Inferior parietal cortex (tissue), 1 donor: ENCODE measurements at regions not wholly inside any gene's neighbourhood (a gene's known extent, or its start where the extent isn't known, plus 50 kb on each side); places are given as distances from the start of the nearest gene placed in this dataset.

Source experiments
- DNase-seq: peaks from one replicate; pipeline ENCODE4 v3.0.0-alpha.2; 2016; ENCODE audit errors: extremely low spot score

DNA sequence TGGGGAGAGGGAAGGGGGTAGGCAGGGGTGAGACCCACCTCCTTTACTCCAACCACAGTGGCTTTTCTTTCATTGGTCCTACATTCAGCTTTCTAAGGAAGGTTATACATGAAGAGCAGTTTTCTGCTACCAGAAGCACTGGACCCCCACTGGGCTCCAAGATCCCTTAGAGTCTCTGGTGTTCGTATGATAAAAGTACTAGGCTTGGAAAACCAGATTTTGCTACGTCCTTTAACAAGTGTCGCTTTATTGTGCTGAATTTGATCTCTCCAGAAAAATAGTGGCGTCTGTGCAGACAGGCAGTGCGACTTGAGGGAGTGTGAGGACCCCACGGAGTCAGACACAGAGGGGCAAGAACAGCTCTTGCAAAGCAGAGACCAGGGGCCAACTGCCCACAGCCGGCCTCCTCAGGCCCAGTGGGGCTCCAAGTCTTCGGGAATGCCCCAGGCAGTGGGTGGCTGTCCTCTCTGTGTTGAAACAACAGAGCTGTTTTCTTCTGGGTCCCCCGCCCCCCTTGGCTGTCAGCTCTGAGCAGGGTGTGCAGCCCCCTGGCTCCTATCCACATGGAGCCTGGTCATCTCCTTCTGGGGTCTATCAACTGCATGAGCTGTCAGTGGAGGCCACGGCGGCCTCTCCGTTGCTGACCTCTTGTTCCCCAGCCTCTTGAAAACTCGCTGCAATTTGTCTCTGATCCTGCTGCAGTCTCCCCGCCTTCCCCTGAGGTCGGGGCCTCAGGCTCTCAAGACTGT lies 333.2 kb downstream of the RPS24 start:
- DNase-seq: no peak

DNA sequence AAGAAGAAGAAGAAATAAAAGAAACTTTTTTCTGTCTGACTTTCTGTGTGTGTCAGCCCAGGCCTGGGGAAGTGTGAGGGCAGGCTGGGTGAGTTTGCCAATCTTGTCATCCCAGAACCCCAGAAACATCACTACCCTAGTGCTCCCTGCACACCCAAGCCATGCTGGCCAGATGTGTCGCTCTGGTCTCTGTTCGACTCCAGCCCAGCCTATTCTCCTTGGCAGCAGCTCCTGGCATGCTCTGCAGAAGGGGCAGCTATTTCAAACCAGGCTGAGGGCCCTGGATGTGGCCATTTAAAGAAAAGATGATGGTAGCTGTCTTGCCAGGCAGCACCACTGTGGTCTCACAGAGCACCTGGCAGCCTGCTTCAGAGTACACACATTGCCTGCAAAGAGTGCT lies 334.1 kb downstream of the RPS24 start:
- DNase-seq: no peak

DNA sequence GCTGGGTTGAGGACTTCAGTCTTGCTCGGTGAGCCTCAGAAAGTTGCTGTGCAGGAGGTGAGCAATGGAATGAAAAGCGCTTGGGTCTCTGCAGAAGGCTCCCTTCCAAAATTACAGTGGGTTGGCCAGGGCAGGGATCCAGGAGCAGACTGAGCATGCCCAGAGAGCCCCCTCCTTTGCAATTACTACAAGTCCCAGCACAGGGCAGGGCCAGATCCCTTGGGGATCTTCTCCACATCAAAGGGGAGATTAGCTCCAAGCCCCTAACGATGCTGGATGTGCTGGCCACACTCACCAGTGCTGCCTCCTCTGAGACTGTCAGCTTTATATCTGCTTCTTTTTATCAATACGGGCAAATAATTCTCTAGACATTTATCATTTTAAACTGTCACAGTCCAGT lies 337.5 kb downstream of the RPS24 start:
- no peak for DNase-seq

DNA sequence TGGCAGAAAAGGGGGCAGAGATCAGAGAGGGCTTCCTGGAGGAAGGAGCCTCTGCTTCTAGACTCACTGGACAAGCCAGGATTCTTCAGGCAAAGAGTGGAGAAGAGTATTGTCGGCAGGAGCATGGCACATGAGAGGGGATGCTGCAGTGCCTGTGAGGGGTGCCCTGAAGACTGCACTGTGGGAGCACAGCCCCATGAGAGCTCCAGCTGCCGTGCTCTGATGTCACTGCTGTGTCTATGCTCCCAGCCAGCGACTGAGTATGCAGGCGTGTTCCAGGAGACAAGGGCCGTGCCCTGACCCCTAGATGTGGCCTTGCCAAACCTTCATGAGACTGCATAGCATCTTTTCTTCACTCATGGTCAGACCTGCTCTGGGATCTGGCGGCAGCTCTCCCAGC lies 339.1 kb downstream of the RPS24 start:
- no peak for DNase-seq

DNA sequence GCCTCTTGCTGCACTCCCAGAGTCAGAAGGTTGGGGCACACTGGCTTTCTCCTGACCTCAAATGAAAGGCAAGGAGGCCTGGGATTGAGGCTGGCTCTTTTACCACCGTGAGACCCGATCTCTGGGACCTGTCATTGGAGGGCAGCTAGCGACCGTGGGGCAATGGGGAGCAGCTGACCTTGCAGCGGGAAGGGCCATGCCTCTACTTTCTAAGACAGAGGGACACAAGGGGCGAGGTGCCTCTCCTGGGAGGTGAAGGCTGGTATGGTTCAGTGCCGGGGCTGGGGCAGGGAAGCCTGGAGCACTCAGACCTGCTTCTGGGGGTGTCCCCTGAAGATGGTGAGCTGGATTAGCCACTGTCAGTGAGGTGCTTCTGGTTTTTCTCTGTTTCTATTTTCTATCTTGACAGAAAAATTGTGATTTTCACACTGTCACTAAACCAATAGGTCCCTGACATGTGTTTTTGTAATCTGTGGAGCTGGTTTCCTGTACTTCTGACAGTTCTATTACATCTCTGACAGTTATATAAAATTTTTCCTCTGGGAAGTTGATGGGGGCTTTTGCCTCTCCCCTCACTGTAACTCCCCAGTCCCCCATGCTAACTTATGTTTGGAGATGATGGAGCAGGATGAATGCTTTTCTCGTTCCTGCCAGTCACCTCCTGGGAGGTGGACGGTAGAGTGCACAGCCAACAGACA lies 340.8 kb downstream of the RPS24 start:
- DNase-seq: no peak

DNA sequence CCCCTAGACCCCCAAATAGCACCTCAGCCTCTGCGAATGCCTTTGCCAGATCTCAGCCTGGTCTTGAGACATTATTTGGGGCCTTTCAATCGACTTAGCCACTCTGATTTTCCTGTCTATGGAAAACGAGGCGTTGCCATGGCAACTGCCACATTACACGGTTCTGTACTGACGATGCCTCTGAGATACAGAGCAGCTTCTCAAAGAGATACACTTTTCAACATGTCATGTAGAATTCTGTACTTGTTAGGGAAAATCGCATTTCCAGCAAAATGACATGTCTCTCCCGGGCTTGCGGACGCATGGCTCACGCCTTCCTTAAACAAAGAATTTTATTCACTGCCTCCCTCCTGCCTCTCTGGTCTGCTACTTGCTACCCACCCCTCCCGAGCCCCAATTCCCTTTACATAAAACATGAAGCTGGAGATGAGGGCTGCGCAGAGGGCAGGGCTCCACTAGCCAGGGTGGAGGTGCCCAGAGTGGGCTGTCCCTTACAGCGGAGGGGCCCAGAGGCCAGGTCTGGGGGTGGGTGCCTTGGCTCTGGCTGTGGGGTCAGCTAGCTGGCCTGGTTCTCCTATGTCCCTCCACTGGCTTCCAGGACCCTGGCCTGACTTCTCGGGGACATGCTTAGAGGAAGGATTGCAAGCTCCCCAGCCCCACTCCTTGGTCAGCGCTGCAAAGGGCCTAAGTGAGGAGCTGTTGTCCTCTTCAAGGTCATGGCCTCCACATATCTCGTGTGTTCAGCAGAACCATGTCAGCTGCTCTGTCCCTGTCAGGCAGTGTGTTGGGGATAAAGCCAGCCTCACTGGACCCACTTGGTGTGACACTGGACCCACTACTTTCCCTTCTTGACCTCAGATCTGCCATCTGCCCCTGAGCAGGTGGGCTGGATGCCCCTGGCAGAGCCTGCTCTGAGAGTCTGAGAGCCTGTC lies 342.5 kb downstream of the RPS24 start:
- DNase-seq: peak; percentile 71

DNA sequence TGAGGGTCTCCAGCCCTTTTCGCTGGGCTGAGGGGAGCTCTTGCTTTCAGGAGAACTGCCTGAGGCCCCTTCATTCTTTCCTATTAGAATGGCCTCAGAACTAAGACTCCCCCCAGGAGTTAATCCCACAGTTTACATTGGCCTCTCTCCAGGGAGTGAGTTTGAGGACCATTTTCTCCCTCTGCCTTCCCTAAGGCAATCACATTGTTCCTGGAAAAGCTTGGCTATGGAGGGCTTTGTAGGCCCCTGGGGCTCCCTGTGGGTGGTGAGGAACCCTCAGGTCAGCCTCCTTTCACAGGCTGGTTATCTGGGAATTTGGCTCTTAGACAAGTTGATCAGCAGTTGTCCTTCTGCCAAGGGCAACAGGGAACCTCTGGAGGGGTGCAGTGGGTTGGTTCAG lies 343.7 kb downstream of the RPS24 start:
- DNase-seq: no peak

DNA sequence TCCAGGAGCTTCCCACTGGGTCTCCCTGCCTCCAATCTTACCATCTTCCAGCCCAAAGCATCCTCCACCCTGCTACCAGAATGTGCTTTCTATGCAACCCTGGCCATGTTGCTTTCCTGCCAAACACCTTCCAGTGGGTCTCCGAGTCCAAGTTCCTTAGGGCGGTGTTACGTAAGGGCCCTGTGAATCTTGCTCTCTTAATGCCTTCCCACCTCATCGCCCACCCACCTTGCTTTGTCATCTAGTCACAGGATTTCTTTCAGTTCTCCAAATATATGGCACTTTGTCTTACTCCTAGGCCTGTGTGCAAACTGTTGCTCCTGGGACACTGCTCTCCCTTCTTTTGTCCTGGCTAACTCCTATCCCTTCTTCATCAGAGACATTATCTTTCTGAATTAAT lies 344.5 kb downstream of the RPS24 start:
- DNase-seq: no peak

DNA sequence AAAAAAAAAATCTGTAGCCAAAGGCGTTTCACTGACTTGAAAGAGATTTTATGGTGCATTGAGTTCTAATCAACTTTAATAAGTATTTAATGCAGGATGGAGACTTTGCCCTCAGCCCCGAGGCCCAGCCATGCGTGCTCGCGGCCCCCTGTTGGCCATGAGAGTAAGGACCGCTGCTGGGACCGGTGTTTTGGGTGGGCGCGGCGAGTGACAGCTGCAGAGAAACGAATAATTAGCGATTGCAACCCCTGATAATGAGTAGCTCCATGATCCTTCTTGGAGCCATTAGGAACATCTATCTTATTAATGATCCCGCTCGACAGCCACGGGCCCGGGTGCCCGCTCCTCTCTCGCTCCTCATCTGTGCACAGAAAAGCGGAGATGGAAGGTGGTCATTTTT lies 347.4 kb downstream of the RPS24 start:
- no peak for DNase-seq

DNA sequence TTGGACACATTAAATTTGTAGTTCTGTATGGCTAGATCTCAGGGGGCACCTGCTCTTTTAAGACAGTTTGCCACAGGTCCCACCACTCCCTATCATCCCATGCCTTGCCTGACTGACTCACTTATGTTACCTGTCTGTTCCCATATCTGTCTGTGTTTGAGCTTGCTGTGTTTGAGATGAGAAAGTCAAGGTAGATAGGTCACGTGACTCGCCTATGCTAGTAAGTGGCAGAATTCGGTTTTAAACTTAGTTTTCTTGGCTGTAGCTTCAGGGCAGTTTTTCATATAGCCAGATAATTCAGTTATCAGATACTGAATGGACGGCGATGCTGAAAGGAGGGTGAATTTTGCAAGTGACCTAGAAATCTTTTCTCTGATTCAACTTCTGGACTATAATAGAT lies 348.4 kb downstream of the RPS24 start:
- no peak for DNase-seq

DNA sequence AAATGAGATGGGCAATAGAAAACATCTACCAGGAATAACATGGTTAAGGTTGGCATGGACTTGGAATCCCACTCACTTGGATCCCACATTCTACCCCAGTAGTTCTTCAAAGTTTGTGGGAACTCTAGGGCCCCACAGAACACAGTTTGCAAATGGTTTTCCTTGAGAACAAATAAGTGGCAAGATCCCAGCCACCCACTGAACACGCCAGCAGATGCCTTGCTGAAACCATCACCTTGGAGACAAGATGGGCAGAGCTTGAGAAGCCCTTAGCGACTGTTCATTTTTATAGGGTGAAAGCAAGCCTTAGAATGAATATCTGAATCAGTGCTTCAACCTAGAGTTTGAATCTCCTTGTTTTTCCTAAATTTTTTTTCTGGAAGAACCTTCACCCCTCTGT lies 349.1 kb downstream of the RPS24 start:
- peak; percentile 43 for DNase-seq

DNA sequence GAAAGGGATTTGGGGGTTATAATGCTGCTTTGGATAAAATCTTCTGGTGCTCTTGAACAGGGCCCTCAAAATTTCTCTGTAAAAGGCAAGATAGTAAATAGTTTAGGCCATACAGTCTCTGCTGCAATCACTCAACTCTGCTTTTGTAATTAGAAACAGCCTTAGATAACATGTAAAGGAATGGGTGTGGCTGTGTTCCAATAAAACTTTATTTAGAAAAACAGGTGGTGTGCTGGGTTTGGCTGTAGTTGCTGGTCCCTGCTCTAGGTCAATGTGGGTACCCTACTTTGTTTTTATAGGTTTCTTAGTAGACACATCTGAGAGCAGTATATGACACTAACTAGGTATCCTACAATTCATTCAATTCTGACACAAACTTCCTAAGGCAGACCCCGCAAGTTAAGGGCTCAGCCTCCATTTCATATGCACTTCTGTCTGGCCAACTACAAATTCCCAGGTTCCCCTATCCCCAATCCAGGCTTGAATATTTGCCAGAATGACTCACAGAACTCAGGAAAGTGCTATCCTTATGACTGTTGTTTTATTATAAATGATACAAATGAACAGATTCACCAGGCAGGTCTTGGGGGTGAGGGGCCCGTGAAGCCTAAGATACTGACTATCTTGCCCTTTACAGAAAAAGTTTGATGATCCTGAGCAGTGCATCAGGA lies 349.9 kb downstream of the RPS24 start:
- DNase-seq: no peak

DNA sequence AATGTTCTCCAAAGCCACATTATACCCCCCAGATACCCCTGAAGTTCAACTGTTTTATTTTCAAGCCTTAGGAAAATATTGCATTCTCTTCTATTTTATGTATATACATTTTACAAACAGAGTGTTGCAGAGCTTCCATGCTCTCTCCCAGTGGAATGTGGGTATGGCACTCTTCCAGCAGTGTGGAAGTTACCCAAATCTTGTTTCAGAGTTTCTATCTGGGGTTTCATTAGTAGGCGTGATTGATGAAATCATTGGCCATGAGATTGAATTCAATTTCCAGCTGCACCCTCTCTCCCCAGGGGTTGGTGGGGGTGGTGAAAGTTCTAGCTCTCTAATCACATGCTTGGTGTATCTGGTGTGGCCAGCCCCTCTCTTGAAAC lies 350.4 kb downstream of the RPS24 start:
- no peak for DNase-seq

DNA sequence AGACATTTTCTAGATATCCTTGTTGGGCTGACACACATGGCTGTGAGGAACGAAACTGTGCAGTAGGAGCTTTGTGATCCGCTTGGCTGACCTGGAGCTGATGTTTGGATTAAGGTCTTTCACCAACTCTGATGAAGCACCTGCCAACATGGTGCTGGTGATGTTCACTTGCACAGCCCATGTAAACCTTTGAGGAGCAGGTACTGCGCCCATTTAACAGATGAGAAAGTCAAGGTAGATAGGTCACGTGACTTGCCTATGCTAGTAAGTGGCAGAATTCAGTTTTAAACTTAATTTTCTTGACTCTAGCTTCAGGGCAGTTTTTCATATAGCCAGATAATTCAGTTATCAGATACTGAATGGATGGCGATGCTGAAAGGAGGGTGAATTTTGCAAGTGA lies 351.9 kb downstream of the RPS24 start:
- DNase-seq: no peak

DNA sequence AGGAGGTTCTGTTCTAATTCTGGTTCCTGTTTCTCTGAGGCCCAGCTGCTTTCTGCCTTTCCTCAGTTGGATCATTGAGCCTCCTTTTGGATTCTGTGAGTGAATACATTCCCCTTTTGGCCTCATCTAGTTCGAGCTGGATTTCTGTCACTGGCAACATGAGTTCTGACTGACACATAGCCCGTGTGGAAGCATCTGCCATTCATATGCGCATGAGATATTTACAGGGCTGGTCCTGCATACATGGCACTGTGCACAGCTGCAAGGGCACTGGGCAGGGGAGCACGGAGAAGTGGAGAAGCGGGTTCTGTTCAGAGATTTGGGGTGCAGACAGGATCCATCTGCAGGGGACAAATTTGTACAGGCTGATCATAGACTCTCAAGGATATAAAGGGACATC lies 352.8 kb downstream of the RPS24 start:
- DNase-seq: no peak

DNA sequence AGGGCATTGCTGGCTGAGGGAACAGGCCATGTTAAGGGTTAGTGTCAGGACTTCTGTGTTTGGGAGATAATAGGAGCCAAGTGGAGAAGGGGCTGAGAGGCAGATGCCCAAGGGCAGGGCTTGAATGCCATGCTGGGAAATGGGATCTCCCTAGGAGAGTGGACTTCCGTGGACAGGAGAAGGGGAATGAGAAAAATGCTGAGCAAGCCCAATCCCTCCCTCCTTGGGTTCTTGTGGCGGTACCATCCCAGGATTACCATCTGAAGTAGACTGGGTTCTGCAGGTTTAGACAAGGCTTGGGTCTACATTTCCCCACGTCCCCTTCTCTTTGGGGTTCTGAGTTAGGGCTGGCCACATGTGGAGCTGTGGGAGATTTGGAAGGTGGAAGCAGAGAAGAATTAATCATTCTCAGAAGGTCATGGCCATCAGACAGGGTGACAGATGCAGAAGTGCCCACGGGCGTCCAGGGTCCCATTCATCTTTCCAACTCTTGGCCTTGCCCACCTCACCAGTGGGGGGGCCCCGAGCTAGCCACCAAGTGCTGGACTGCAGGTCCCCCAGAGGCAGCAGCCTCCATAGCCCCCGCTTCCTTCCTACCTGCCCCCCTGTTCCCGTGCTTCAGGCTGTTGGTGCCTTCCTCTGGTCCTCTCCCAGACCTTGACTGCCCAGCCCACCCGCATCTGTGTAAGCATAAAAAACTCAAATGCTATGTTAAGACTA lies 354.8 kb downstream of the RPS24 start:
- no peak for DNase-seq

DNA sequence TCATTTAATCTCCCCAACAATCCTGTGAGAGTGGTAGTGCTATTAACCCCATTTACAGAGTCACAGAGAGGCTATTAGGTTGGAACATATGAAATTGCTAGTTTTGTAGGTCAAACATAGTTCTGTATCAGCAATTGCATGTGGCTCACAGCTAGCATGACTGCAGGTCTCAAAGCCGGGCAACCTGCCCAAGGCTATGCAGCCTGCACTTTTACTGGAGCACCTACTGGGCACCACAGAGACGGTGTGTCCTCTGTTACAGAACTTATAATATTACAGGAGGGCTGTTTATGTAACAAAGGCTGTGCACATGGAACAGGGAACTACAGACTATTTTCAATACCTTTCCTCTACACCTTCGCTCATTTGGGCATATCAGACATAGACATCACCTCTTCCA lies 355.8 kb downstream of the RPS24 start:
- no peak for DNase-seq

DNA sequence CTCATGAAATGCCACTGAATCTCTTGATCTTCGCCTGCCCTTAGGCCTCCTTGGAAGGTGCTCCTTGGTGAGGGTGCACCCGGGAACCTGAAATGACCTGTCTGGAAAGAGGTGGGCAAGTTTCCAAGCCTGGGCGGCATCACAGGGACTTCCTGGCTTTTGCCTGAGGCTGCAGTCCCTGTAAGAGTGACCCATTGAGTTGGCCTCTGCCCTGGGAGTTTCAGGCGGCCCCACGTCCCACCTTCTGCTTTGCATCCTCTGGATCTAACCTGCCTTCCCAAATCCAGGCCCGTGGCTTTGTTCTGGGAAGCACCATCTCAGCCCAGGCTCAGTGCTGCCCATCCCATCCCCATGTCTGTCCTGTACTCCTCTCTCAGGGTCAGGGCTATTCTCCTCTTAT lies 356.4 kb downstream of the RPS24 start:
- no peak for DNase-seq

DNA sequence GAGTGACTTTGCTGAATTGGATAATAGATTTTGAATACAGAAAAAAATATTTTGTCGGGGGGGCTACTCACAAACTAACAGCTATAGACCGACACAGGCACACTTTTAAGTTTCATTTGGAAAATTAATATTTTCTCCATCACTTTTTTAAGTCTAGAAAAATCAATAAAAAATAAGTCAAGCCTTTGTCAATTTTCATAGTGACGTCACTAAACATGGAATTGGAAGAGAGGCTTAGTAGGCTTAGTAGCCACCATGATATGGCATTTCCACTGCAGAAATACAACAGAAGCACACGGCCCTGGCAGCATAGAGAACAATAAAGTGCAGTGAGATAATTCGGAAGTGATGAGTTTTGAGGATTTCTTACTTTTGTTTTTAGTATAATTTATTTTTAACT lies 357.2 kb downstream of the RPS24 start:
- DNase-seq: no peak

DNA sequence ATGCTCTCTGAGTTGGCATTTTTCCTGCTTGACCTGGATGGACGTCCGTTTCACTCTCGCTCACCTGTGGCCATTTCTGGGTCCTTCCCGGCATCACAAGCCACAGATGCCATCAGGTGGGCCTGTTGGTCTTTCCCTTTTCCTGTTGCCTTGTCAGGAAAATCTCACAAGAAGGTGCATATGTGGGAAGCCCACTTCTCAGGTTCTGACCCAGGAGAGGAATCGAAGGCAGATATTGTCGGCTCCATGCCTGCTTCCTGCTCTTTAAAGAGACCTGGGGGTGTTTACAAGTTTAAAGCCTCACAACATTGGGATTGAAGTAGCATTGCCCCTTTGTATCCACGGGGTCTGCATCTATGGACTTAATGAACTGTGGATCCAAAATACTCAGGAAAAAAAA lies 357.9 kb downstream of the RPS24 start:
- no peak for DNase-seq

DNA sequence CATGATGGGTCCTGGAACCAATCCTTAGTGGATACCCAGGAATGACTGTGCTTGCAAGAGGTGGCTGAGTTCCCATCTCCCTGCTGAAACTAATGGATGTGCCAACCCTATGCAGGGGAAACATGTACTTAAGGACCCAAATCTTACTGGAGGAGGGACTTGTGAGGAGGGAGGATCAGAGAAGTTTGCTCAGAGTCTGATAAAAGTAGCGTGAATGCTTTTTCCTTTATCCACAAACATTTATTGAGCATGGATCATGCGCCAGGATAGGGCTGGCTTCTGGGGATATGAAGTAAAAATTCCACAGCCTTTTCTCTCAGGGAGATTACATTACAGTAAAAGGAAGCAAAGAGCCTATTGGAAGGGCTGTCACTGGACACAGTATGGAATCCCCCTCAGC lies 358.5 kb downstream of the RPS24 start:
- no peak for DNase-seq
